ENCODE measurements at regions not wholly inside any gene's neighbourhood (a gene's known extent, or its start where the extent isn't known, plus 50 kb on each side); places are given as distances from the start of the nearest gene placed in this dataset.

DNA sequence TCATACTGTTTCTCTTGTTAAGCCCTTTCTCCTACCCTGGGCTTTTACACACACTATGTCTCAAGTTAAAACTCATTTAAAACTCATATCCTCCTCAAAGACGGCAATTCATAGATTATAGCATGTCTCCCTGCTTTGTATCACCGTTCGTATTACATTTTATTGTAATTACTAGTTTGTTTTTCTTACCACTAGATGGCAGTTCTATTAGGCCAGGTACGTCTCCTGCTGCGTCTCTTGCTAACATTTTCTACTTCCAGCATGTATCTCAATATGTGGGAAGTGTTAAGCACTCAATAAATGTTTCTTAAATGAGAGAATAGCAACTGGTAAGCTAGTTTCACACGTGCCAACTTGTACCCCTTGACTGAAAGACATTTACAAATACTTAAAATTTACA is 450.3 kb upstream of the PCDH7 start:
- TF ChIP-seq, protein P1, sequence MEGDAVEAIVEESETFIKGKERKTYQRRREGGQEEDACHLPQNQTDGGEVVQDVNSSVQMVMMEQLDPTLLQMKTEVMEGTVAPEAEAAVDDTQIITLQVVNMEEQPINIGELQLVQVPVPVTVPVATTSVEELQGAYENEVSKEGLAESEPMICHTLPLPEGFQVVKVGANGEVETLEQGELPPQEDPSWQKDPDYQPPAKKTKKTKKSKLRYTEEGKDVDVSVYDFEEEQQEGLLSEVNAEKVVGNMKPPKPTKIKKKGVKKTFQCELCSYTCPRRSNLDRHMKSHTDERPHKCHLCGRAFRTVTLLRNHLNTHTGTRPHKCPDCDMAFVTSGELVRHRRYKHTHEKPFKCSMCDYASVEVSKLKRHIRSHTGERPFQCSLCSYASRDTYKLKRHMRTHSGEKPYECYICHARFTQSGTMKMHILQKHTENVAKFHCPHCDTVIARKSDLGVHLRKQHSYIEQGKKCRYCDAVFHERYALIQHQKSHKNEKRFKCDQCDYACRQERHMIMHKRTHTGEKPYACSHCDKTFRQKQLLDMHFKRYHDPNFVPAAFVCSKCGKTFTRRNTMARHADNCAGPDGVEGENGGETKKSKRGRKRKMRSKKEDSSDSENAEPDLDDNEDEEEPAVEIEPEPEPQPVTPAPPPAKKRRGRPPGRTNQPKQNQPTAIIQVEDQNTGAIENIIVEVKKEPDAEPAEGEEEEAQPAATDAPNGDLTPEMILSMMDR (conservative IDR thresholded peaks at IDR 0.05; ENCODE audit: low read depth in 2 of 2): peak; percentile 62 to 71
- TF ChIP-seq, protein P2, sequence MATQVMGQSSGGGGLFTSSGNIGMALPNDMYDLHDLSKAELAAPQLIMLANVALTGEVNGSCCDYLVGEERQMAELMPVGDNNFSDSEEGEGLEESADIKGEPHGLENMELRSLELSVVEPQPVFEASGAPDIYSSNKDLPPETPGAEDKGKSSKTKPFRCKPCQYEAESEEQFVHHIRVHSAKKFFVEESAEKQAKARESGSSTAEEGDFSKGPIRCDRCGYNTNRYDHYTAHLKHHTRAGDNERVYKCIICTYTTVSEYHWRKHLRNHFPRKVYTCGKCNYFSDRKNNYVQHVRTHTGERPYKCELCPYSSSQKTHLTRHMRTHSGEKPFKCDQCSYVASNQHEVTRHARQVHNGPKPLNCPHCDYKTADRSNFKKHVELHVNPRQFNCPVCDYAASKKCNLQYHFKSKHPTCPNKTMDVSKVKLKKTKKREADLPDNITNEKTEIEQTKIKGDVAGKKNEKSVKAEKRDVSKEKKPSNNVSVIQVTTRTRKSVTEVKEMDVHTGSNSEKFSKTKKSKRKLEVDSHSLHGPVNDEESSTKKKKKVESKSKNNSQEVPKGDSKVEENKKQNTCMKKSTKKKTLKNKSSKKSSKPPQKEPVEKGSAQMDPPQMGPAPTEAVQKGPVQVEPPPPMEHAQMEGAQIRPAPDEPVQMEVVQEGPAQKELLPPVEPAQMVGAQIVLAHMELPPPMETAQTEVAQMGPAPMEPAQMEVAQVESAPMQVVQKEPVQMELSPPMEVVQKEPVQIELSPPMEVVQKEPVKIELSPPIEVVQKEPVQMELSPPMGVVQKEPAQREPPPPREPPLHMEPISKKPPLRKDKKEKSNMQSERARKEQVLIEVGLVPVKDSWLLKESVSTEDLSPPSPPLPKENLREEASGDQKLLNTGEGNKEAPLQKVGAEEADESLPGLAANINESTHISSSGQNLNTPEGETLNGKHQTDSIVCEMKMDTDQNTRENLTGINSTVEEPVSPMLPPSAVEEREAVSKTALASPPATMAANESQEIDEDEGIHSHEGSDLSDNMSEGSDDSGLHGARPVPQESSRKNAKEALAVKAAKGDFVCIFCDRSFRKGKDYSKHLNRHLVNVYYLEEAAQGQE (IDR thresholded peaks at IDR 0.05; ENCODE audit: unreplicated experiment): no peak
- TF ChIP-seq CREB1 (CRISPR knock-in tag; IDR thresholded peaks at IDR 0.05; ENCODE audit: low read depth) (no peak), EZH2 (IDR thresholded peaks at IDR 0.05; ENCODE audit: low read depth, unreplicated experiment) (no peak), POLR2AphosphoS5 (IDR thresholded peaks at IDR 0.05; ENCODE audit: low read depth) (no peak), EZH2phosphoT487 (IDR thresholded peaks at IDR 0.05; ENCODE audit: unreplicated experiment) (no peak), ZNF331 (CRISPR knock-in tag; IDR thresholded peaks at IDR 0.05; ENCODE audit: low read depth) (no peak), STAT1 (IDR thresholded peaks at IDR 0.05; ENCODE audit: unreplicated experiment) (no peak), JUNB (IDR thresholded peaks at IDR 0.05; ENCODE audit: unreplicated experiment) (no peak), ZNF114 (CRISPR knock-in tag; IDR thresholded peaks at IDR 0.05) (no peak)
- TF ChIP-seq, protein P3, sequence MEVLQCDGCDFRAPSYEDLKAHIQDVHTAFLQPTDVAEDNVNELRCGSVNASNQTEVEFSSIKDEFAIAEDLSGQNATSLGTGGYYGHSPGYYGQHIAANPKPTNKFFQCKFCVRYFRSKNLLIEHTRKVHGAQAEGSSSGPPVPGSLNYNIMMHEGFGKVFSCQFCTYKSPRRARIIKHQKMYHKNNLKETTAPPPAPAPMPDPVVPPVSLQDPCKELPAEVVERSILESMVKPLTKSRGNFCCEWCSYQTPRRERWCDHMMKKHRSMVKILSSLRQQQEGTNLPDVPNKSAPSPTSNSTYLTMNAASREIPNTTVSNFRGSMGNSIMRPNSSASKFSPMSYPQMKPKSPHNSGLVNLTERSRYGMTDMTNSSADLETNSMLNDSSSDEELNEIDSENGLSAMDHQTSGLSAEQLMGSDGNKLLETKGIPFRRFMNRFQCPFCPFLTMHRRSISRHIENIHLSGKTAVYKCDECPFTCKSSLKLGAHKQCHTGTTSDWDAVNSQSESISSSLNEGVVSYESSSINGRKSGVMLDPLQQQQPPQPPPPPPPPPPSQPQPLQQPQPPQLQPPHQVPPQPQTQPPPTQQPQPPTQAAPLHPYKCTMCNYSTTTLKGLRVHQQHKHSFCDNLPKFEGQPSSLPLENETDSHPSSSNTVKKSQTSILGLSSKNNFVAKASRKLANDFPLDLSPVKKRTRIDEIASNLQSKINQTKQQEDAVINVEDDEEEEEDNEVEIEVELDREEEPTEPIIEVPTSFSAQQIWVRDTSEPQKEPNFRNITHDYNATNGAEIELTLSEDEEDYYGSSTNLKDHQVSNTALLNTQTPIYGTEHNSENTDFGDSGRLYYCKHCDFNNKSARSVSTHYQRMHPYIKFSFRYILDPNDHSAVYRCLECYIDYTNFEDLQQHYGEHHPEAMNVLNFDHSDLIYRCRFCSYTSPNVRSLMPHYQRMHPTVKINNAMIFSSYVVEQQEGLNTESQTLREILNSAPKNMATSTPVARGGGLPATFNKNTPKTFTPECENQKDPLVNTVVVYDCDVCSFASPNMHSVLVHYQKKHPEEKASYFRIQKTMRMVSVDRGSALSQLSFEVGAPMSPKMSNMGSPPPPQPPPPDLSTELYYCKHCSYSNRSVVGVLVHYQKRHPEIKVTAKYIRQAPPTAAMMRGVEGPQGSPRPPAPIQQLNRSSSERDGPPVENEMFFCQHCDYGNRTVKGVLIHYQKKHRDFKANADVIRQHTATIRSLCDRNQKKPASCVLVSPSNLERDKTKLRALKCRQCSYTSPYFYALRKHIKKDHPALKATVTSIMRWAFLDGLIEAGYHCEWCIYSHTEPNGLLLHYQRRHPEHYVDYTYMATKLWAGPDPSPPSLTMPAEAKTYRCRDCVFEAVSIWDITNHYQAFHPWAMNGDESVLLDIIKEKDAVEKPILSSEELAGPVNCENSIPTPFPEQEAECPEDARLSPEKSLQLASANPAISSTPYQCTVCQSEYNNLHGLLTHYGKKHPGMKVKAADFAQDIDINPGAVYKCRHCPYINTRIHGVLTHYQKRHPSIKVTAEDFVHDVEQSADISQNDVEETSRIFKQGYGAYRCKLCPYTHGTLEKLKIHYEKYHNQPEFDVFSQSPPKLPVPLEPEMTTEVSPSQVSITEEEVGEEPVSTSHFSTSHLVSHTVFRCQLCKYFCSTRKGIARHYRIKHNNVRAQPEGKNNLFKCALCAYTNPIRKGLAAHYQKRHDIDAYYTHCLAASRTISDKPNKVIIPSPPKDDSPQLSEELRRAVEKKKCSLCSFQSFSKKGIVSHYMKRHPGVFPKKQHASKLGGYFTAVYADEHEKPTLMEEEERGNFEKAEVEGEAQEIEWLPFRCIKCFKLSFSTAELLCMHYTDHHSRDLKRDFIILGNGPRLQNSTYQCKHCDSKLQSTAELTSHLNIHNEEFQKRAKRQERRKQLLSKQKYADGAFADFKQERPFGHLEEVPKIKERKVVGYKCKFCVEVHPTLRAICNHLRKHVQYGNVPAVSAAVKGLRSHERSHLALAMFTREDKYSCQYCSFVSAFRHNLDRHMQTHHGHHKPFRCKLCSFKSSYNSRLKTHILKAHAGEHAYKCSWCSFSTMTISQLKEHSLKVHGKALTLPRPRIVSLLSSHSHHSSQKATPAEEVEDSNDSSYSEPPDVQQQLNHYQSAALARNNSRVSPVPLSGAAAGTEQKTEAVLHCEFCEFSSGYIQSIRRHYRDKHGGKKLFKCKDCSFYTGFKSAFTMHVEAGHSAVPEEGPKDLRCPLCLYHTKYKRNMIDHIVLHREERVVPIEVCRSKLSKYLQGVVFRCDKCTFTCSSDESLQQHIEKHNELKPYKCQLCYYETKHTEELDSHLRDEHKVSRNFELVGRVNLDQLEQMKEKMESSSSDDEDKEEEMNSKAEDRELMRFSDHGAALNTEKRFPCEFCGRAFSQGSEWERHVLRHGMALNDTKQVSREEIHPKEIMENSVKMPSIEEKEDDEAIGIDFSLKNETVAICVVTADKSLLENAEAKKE (CRISPR knock-in tag; IDR thresholded peaks at IDR 0.05): no peak
- TF ChIP-seq, protein P4, sequence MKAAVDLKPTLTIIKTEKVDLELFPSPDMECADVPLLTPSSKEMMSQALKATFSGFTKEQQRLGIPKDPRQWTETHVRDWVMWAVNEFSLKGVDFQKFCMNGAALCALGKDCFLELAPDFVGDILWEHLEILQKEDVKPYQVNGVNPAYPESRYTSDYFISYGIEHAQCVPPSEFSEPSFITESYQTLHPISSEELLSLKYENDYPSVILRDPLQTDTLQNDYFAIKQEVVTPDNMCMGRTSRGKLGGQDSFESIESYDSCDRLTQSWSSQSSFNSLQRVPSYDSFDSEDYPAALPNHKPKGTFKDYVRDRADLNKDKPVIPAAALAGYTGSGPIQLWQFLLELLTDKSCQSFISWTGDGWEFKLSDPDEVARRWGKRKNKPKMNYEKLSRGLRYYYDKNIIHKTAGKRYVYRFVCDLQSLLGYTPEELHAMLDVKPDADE (IDR thresholded peaks at IDR 0.05): no peak
